GM21515 (cell line): ENCODE measurements at regions not wholly inside any gene's neighbourhood (a gene's known extent, or its start where the extent isn't known, plus 50 kb on each side); places are given as distances from the start of the nearest gene placed in this dataset.
"Not testable (repeated sequence)": the region's sequence is repeated elsewhere in the genome, so short reads cannot be mapped to it uniquely, and the experiment has no call there.

ENCODE experiments used
- ATAC-seq: cut with Tn5 transposase; IDR thresholded peaks from one replicate; pipeline ENCODE4 v1.9.1; 2021; ENCODE audit not compliant: unreplicated experiment

DNA sequence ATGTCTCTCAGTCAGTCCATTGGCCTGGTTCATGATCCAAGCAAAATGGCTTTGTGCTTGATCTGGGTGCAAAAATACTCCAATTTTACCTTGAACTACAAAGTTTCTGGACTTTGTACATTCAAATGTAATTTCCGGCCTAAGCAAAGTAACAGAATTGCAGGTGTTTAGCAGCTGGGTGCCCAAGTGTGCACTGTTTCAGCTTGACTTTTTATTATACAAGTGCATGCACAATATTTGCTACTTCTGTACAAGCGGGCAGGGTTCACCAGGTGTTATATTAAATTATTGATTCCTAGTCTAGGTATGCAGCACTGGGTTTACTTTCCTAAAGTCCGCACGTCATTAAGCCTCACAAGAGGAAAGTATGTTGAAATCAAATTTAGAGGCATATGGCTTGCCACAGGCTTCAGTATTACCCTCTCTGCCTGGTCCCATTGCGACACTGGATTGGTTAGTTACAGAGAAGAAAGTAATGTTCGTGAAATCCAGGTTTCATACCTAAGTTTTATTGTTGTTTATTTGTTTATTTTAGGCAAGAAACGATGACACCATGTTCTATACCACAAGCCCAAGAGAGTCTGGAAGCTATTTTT lies 376.9 kb upstream of the CTSO start:
- ATAC-seq: no peak

DNA sequence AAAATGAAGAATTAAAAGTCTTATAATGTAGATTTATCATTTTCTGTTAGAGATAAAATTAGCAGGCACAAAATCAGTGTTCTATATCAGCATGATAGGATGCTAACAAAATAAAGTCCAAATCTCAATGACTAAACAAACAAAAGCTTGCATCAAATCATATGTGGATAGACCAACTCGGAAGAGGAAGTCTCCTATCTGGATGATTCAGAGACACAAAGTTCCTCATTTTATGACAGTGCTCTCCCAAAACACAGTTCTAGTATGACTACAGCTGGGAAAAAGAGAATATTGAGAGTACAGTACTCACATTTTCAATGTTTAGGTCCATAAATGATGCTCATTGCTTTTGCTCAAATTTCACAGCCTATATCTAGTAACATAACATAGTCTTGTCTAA lies 376.1 kb upstream of the CTSO start:
- ATAC-seq: no peak

DNA sequence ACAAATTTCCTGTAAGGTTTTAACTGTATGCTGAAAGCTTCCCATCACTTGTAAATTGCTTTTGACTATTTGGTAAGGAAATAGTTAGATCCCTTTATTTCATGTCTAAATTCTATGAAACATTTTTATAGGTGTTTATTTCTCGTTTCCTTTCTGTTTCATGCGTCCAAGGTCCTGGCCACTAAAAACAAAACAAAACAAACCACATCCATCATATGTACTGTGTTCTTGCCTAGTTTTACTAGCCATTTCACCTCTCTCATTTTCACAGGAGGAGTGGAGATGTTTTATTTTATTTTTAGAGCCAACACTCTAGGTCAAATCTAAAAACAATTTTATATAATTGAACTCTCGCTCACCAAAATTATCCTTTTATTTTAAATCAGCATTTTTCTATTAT lies 375.2 kb upstream of the CTSO start:
- ATAC-seq: no peak

DNA sequence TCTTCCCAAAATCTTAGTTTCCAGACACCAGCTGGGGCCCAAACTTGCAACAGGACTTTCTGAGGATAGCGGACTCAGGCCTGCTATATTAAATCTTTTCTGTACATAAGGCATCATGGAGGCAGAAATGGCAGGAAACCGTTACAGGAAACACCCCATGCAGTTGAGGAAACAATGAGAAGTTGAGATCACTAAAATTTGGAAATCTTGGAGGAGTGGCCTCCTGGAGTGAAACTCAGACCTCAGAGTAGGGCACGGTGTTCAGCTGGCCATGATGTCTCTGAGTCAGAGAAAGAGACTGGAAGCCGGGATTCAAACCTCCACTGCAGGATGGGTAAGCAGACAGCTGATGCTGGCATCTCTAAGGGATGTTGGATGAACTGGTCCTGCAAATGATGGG lies 372.6 kb upstream of the CTSO start:
- no peak for ATAC-seq

- ATAC-seq: no peak
Observed at GRCh38 chr4:156322592-156322991, 368.9 kb upstream of the CTSO start.

GRCh38 chr4:156321203-156321602 lies 367.5 kb upstream of the CTSO start:
- no peak for ATAC-seq

GRCh38 chr4:156313497-156313896 lies 359.8 kb upstream of the CTSO start:
- no peak for ATAC-seq

DNA sequence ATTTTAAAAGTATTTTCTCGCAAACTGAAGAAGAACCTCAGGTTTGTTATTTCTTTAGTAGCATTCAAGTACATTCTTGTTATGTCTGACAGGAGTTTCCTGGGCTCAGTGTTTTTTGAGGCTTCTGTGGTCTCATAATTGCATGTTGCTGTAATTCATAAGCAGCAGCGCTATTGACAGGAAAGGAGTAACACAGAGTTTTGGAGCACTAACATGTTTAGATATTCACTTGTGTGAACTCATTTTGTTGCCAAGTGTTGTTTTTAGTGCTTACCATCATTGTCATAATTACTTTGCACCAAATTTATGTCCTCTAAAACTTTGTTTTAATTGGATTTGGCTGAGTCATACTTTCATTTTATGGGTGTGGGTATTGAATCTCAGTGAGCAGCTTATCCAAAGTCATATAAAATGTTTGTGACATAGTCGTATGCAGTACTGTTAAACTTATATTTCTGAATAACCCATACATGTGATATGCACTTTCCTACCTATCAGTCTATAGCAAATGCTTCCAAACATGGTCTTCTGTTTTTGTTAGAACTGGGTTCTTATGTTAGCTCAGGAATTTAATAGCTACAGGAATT lies 358.7 kb upstream of the CTSO start:
- no peak for ATAC-seq

DNA sequence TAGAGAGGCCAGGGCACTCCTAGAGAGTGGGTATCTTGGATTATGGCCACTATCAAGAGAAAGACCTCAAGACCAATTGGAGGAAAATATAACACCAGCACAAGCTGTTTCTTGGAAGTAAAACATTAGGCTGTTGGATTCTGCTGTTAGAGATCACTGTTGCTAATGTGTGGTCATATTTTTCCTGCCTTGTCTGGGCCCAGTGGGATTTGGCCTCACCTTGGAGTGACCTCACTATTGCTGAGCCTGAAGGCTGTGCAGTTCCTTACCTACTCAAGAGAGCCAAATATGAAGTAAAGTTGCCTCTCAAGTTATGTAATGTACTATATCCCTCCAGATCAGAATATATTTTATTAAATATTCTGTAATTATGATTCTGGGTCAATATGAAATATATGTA lies 355.4 kb upstream of the CTSO start:
- ATAC-seq: no peak

DNA sequence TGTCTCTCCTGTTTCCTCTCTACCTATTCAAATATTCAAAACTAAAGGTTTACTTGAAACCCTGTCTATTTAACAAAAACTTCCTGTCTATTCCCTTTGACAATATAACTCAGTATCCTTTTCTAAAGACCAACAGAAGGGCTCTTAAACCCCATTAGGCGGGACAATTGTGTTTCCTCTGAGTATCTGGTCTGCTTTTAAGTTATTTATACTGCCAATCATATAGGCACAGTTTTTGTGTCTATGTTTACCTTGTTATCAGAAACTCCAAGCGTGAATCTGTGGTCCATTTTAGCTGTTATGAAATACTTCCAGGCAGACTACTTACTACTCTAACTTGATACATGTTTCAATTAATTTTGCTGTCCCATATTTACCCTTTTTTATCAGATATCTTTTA lies 350.0 kb upstream of the CTSO start:
- ATAC-seq: no peak

DNA sequence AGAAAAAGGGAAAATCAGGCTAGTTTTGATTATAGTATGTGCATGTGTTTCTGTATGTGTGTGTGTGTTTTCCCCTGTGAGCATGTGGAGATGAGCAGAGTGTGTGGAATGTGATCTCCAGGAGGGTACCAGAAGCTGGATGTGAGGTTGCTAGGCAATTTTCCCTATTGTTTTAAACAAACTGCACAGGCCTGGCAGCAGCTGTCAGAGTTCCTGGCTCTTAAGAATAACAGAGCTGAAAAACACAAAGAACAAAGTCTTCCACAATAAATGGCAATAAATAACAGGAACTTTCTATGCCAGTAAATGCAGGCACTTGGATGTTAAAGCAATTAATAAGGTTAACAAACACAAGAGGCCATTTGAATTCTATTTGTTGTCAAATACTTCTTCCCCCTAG lies 344.6 kb upstream of the CTSO start:
- ATAC-seq: no peak

DNA sequence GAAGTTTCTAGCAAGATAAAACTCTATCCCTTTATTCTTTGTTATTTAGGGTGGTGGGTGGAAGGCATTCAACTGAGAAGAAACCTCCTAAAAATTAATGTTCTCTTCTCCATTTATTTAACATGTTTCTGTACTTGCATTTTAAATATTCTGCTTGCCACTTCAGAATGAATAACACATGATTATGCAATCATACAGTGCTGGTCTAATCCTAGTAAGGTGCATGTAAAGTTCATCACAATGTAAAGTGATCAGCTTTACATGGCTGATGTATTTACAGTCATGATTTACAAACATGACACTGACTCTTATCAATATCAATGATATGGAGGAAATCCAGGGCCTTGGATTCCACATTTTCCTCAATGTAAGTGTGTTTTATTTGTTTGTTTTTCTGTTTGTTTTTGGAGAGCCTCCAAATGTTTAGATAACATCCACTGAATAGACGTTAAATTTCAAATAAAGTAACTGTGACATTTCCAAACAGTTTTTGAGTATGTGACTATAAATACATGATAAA lies 342.1 kb upstream of the CTSO start:
- ATAC-seq: no peak

- ATAC-seq: no peak
Observed at GRCh38 chr4:156294577-156294976, 340.9 kb upstream of the CTSO start.

DNA sequence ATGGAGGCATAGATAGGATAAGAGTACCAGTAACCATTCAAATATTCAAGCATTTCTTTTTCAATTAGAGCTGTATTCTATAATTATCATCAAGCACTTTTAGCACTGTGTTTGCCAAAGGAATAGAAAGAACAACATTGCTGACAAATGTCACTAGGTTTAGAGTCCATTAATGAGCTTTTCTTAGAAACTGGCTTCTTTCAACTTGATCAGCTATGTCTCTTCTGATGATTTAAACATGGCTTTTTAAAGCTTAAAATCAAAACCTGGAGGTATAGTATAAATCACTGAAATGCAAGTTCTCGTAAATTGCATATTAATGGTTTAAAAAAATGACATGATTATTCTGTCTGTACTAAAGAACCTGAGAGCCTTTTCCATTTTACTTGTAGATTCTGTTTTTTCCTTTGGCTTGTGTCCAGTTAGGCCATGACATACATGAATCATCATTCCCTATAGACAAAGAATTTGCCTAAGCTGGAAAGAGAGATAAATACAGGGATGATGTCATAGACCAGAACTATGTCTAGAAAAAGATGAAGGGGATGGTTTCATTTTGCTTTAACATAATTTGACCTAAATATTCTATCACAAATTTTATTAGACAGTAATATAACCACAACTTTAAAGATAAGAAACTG lies 340.1 kb upstream of the CTSO start:
- no peak for ATAC-seq

DNA sequence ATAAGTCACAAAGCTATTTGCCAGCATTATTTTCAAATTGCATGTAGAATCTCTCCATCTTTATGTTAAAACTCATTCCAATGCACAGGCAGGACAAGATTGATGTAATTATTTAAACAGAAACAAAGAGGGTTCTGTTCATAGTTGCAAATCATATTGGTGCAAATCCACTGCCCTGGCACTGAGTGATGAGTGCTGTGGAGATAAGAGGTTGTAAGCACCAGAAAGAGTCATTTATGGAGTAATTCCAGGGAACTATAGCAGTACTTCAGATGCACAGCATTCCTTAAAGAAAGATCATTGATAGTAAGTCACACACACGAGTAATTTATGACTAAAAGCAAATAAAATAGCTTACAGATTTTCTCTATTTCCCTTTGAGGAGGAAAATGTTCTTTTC lies 337.7 kb upstream of the CTSO start:
- ATAC-seq: no peak

DNA sequence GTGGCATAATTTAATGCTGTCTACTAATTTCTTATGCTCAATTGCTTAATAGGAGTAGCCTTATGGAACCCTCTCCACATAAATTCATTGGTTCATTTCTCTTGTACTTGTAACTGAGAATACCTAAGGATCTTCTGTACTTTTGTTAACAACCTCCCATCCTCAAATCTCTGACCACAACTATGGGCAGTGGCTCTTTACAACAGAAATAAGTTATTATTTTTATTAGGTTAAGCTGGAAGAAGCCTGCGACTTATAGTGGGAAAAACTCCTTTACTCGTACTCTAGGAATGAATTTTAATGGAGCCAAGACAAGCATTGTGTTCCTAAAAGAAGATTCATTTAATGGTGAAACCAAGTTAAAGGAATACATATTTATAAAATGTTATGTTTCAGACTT lies 337.1 kb upstream of the CTSO start:
- ATAC-seq: no peak

DNA sequence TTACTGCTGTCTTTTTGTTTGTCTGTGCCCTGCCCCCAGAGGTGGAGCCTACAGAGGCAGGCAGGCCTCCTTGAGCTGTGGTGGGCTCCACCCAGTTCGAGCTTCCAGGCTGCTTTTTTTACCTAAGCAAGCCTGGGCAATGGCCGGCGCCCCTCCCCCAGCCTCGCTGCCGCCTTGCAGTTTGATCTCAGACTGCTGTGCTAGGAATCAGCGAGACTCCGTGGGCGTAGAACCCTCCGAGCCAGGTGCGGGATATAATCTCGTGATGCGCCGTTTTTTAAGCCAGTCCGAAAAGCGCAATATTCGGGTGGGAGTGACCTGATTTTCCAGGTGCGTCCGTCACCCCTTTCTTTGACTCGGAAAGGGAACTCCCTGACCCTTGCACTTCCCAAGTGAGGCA lies 336.4 kb upstream of the CTSO start:
- ATAC-seq: not testable (repeated sequence)

- ATAC-seq: no peak
Observed at GRCh38 chr4:156280686-156281085, 327.0 kb upstream of the CTSO start.

- ATAC-seq: no peak
Observed at GRCh38 chr4:156265407-156265806, 311.7 kb upstream of the CTSO start.

DNA sequence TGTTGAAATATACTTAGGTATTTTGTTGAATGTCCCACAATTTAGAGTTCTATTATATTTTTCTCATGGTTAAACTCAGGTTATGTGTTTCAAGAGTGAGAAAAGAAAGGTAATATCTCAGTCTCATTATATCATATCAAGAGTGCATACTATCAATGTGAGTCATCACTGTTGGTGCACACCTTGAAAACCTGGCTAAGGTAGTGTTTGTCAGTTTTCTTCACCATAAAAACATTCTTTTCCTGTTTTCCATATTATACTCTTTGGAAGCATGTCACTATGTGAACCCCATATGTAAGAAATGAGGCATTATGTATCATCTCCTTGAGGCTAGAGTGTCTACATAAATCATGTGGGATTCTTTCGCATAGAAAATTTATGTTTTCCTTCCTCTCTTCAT lies 307.6 kb upstream of the CTSO start:
- ATAC-seq: no peak

GRCh38 chr4:156255230-156256007 lies 301.8 kb upstream of the CTSO start:
- no peak for ATAC-seq

DNA sequence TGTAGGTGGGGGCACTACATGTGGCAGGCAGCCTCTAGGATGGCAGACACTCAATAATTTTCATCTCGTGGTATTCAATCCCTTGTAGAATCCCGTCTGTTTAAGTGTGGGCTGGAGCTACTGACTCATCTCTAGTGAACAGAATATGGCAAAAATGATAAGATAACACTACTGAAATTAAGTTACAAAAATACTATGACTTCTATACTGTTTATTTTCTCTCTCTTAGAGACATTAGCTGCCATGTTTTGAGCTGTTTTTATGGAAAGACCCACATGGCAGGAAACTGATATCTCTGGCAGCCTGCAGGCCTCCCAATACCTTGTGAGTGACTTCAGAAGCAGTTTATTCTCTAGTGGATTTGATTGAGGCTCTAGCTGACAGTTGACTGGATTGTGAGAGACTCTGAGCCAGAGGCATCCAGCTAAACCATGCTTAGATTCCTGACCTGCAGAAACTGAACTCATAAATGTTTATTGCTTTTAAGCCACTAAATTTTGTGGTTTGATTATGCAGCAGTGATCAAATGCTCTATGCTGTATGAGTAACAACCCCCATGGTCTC lies 298.8 kb upstream of the CTSO start:
- ATAC-seq: no peak
